ENCODE measurements at regions not wholly inside any gene's neighbourhood (a gene's known extent, or its start where the extent isn't known, plus 50 kb on each side); places are given as distances from the start of the nearest gene placed in this dataset.

DNA sequence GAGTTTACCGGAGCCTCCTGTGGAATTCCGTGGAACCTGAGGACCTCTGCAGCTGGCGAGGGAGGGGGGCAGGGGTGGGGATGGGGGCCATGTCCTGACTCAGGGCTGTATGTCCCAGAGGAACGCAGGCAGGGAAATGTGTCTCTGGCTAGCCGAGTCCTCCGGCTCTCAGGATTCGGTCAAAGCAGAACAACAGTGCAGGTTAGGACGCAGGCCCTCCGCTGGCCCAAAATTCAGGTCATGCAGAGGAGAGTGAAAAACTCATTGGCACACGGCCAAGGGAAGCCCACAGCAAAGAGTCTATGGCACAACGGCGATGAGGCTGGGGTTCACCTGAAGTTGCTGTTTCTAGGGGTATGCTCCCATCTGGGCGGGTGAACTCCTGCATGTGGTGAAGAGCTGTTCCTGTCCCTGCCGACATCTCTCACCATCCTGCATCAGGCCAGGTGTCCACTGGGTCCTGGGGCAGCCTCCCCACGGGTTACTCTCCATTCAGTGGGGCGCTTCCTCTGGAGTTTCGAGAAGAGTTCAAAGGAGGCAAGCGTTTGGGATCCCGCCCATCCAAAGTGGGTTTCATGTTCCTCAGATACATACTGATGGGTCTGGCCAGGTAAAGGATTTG is 1055.3 kb downstream of the BRD1 start:
- Mint-ChIP-seq H3K4me3 (no peak overlapping the region), H3K4me1 (no peaks in the 10 kb centered on the region), H3K9me3 (peaks cover 30% of the 10 kb centered on the region), H3K27ac (no peak overlapping the region), H3K27me3 (ENCODE audit: low read depth) (peaks cover 6% of the 10 kb centered on the region), H3K36me3 (ENCODE audit: low read depth) (no peaks in the 10 kb centered on the region)
- TF ChIP-seq, protein P1, sequence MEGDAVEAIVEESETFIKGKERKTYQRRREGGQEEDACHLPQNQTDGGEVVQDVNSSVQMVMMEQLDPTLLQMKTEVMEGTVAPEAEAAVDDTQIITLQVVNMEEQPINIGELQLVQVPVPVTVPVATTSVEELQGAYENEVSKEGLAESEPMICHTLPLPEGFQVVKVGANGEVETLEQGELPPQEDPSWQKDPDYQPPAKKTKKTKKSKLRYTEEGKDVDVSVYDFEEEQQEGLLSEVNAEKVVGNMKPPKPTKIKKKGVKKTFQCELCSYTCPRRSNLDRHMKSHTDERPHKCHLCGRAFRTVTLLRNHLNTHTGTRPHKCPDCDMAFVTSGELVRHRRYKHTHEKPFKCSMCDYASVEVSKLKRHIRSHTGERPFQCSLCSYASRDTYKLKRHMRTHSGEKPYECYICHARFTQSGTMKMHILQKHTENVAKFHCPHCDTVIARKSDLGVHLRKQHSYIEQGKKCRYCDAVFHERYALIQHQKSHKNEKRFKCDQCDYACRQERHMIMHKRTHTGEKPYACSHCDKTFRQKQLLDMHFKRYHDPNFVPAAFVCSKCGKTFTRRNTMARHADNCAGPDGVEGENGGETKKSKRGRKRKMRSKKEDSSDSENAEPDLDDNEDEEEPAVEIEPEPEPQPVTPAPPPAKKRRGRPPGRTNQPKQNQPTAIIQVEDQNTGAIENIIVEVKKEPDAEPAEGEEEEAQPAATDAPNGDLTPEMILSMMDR (IDR thresholded peaks at IDR 0.05; ENCODE audit: unreplicated experiment in 3 of 3): no peak

DNA sequence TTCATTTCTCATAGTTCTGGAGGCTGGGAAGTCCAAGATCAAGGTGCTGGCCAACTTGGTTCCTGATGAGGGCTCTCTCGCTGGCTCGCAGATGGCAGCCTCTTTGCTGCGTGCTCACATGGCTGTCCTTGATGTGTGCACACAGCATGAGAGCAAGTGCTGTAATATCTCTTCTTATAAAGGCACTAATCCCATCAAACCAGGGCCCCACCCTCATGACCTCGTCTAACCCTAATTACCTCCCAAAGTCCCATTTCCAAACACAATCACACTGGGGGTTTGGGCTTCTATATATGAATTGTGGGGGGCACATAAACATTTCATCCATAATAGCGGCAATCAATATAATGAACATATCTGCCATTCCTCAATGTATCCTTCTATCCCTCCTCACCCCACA is 1062.1 kb downstream of the BRD1 start:
- TF ChIP-seq, protein P1 (IDR thresholded peaks at IDR 0.05; ENCODE audit: unreplicated experiment in 3 of 3): no peak
- peaks cover 7% of the 10 kb centered on the region for H3K27me3 Mint-ChIP-seq (ENCODE audit: low read depth)
- no peaks in the 10 kb centered on the region for H3K36me3 Mint-ChIP-seq (ENCODE audit: low read depth)
- no peak overlapping the region for H3K4me3 Mint-ChIP-seq
- H3K4me1 Mint-ChIP-seq: no peaks in the 10 kb centered on the region
- peaks cover 22% of the 10 kb centered on the region for H3K9me3 Mint-ChIP-seq
- H3K27ac Mint-ChIP-seq: no peak overlapping the region

DNA sequence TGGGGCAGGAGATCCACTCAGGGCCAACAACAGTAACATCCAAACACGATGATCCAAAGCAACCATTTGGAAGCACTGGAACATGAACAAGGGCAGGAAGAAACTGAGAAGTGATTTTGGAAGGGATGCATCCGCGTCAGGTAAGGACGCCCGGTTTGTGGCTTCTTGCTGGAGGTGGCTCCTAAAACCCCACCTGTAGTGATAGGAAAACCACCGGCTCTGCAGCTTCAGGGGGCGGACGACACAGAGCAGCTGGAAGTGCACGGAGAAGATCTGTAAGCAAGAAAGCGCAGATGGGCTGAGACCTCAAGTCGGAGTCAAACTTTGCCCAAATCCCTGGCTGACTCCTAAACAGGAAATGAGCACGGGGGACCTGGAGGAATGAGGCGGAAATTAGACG is 1066.1 kb downstream of the BRD1 start:
- TF ChIP-seq, protein P1 (IDR thresholded peaks at IDR 0.05; ENCODE audit: unreplicated experiment in 3 of 3): no peak

DNA sequence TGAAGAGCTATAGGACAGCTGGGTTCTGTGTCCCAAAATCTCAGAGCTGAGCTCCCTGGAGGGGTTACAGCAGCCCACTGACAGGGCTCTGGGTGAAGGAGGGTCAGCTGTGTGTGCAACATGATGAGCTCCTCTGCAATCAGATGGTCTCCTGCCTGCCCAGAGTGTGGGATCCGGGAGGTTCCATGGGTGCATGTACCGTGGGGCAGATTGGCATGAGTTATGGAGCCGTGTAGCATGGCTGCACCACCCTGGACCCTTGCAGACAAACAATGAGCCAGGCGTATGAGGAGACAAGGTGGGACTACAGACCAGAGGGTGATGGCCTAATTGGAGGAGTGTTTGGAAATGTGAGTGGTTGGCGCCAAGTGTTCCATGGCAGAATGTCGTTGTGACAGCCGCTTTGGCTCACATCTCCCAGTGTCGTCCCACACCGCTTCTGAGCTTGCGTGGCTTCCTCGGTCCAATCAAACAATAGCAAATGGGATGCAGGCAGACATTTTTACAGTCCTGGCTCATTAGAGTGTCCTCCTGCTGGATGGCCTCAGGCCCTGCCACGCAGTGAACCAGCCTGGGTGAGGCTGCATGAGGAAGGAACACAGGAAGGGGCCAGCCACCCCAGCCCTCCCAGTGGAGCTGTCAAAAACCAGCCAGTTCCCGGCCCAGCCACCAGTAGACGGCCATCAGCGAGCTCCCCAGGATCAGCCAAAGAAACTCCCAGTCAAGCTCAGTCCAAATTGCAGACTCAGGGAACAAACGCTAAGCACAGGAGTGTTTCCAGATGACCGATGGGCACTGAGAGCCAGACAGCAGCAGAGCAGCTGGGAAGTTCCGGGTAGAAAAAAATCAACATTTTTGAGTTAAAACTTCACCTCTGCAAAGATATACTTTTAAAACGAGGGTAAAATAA is 1066.9 kb downstream of the BRD1 start:
- TF ChIP-seq, protein P1 (IDR thresholded peaks at IDR 0.05; ENCODE audit: unreplicated experiment in 3 of 3): no peak
- Mint-ChIP-seq H3K27me3 (ENCODE audit: low read depth) (peaks cover 21% of the 10 kb centered on the region), H3K4me3 (no peak overlapping the region), H3K36me3 (ENCODE audit: low read depth) (no peaks in the 10 kb centered on the region), H3K9me3 (peaks cover 13% of the 10 kb centered on the region), H3K4me1 (peaks cover 8% of the 10 kb centered on the region), H3K27ac (no peak overlapping the region)

More for the DNA sequence above, 1066.1 kb downstream of the BRD1 start:
- Mint-ChIP-seq H3K4me1 (peaks cover 8% of the 10 kb centered on the region), H3K27ac (no peak overlapping the region), H3K9me3 (peaks cover 13% of the 10 kb centered on the region), H3K36me3 (ENCODE audit: low read depth) (no peaks in the 10 kb centered on the region), H3K27me3 (ENCODE audit: low read depth) (peaks cover 17% of the 10 kb centered on the region), H3K4me3 (no peak overlapping the region)

DNA sequence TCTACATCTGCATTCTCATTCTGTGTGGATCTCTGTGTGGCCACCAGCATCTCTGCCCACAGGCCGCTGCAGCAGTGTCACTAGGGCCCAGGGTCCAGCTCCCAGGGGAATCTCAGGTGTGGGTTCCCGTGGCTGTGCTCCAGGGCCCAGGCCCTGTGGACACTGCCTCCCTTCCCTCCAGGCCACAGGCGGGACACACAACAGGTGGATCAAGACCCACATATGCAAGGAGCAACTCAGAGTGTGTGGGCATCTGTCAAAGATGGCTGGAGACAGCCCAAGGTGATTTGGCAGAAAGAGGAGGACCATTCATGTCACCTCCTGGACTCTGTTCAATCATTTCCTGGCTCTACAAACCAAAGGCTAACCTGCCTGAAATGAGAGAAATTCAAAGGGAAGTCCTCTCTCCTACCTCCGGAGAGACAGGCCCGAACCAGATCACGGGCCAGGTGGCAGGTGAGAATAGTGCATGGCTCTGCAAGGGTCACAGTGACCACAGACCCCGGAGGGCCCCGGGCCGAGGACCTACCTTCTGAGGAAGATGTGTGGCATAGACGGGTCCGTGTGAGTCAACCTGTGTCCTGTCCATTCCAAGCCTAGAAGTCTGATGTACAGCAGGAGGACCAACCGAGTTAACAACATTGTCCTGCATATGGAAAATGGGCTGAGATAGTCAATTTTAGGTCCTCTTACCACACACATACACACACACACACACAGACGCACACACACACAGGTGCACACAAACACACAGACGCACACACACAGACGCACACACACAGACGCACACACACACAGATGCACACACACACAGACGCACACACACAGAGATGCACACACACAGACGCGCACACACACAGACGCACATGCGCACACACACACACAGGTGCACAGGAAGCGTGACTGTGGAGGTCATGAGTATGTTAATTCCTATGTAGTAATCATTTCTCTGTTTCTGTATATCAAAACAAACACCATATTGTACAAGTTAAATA is 1068.5 kb downstream of the BRD1 start:
- Mint-ChIP-seq H3K27ac (no peak overlapping the region), H3K4me3 (no peak overlapping the region), H3K36me3 (ENCODE audit: low read depth) (no peaks in the 10 kb centered on the region), H3K27me3 (ENCODE audit: low read depth) (peaks cover 22% of the 10 kb centered on the region), H3K9me3 (peaks cover 13% of the 10 kb centered on the region), H3K4me1 (peaks cover 8% of the 10 kb centered on the region)
- TF ChIP-seq, protein P1 (IDR thresholded peaks at IDR 0.05; ENCODE audit: unreplicated experiment in 3 of 3): no peak

All from nephron (organoid).